Stimulated activated naive CD4-positive, alpha-beta T cell treated with Interleukin-2 at 50 U/mL for 16 hours (primary cell): ENCODE measurements at regions not wholly inside any gene's neighbourhood (a gene's known extent, or its start where the extent isn't known, plus 50 kb on each side); places are given as distances from the start of the nearest gene placed in this dataset.
"Not testable (repeated sequence)": the region's sequence is repeated elsewhere in the genome, so short reads cannot be mapped to it uniquely, and the experiment has no call there.

Experiments used
- DNase-seq: peaks from one replicate; lab custom pipeline; 2025; lab: John Stamatoyannopoulos, UW

- no peak for DNase-seq
Observed at GRCh38 chr11:86167499-86168164, 76.9 kb upstream of the EED start.

- not testable (repeated sequence) for DNase-seq
Observed at GRCh38 chr11:86166287-86166686, 78.3 kb upstream of the EED start.

- DNase-seq: no peak
Observed at GRCh38 chr11:86164106-86164505, 80.4 kb upstream of the EED start.

GRCh38 chr11:86163221-86163876 is 81.2 kb upstream of the EED start:
- not testable (repeated sequence) for DNase-seq

GRCh38 chr11:86162239-86162638 is 82.3 kb upstream of the EED start:
- DNase-seq: no peak

- no peak for DNase-seq
Observed at GRCh38 chr11:86161837-86162236, 82.7 kb upstream of the EED start.

GRCh38 chr11:86161336-86161735 is 83.2 kb upstream of the EED start:
- DNase-seq: no peak

GRCh38 chr11:86160541-86161149 is 83.9 kb upstream of the EED start:
- no peak for DNase-seq

- no peak for DNase-seq
Observed at GRCh38 chr11:86159581-86159891, 85.0 kb upstream of the EED start.

GRCh38 chr11:86158704-86159580 is 85.6 kb upstream of the EED start:
- DNase-seq: no peak

- DNase-seq: no peak
Observed at GRCh38 chr11:86157797-86158378, 86.7 kb upstream of the EED start.

- no peak for DNase-seq
Observed at GRCh38 chr11:86156397-86156955, 87.6 kb upstream of the PICALM start.

- no peak for DNase-seq
Observed at GRCh38 chr11:86155200-86155844, 86.4 kb upstream of the PICALM start.

GRCh38 chr11:86153439-86153838 is 84.6 kb upstream of the PICALM start:
- DNase-seq: no peak

GRCh38 chr11:86152901-86153300 is 84.0 kb upstream of the PICALM start:
- no peak for DNase-seq

GRCh38 chr11:86152006-86152862 is 83.3 kb upstream of the PICALM start:
- DNase-seq: no peak

- no peak for DNase-seq
Observed at GRCh38 chr11:86151174-86152005, 82.5 kb upstream of the PICALM start.

GRCh38 chr11:86150847-86151173 is 81.9 kb upstream of the PICALM start:
- no peak for DNase-seq

- no peak for DNase-seq
Observed at GRCh38 chr11:86149792-86150191, 80.9 kb upstream of the PICALM start.

GRCh38 chr11:86148345-86148747 is 79.5 kb upstream of the PICALM start:
- no peak for DNase-seq
